Gastroesophageal sphincter (tissue), 2 donors: ENCODE measurements at regions not wholly inside any gene's neighbourhood (a gene's known extent, or its start where the extent isn't known, plus 50 kb on each side); places are given as distances from the start of the nearest gene placed in this dataset.

ENCODE experiments used
- POLR2A ChIP-seq, 2 donors: fragments of 450-650 bp; IDR thresholded peaks; one replicate each; pipeline ENCODE4 v1.6.1; 2017; ENCODE audit warnings: antibody characterized with exemption in 2 of 2, mild to moderate bottlenecking in 2 of 2, moderate library complexity in 1 of 2
- POLR2AphosphoS5 ChIP-seq: sonication (generic); formaldehyde crosslinking; IDR thresholded peaks from one replicate; pipeline ENCODE4 v1.6.1; 2017; ENCODE audit warnings: antibody characterized with exemption

- TF ChIP-seq POLR2AphosphoS5, result no peak
- TF ChIP-seq POLR2A (IDR thresholded peaks at IDR 0.05), result no peak
Observed at GRCh38 chr3:70618151-70618550, 305.7 kb upstream of the MDFIC2 start.
